GM12878 (cell line): ENCODE measurements at regions not wholly inside any gene's neighbourhood (a gene's known extent, or its start where the extent isn't known, plus 50 kb on each side); places are given as distances from the start of the nearest gene placed in this dataset.
A peak's percentile ranks its signal among the peaks of the same experiment; 100 is the strongest.

Source experiments
- ATAC-seq: fragments of 200-7000 bp; cut with Tn5 transposase; 3 replicates; pipeline ENCODE4 v1.9.1; 2020; ENCODE audit warnings: mild to moderate bottlenecking, moderate library complexity
- BruUV-seq: library from RNA; stranded (reverse); fragments of 400-500 nt; replicated peaks from 2 replicates; lab custom pipeline; 2021; lab: Mats Ljungman, UMichigan
- CTCF ChIA-PET: fragments of 300-600 bp; sonication (Branson Sonifier 250); formaldehyde crosslinking; extraction: SDS; loops from one replicate; lab custom pipeline; 2021; ENCODE audit warnings: inconsistent platforms; lab: Yijun Ruan, JAX
- POLR2A ChIA-PET: fragments of 350-600 bp; formaldehyde crosslinking; extraction: SDS; loops from one replicate; lab custom pipeline; 2021; ENCODE audit warnings: inconsistent platforms; lab: Charles Lee
- RAD21 ChIA-PET: fragments of 300-600 bp; sonication (Branson Sonifier 250); formaldehyde crosslinking; loops from one replicate; lab custom pipeline; 2023; ENCODE audit warnings: antibody characterized with exemption; ENCODE audit not compliant: unreplicated experiment; lab: Charles Lee
- SMC1A ChIA-PET: fragments of 300-600 bp; sonication (Branson Sonifier 250); formaldehyde crosslinking; loops from one replicate; lab custom pipeline; 2023; ENCODE audit not compliant: unreplicated experiment, uncharacterized antibody; lab: Charles Lee
- DNase-seq: peaks from one replicate; pipeline ENCODE4 v3.0.0-alpha.2; 2011; ENCODE audit warnings: low read depth, low spot score
- FAIRE-seq: peaks from 3 replicates; lab custom pipeline; 2011; peaks lifted over from hg19 to GRCh38; lab: Jason Lieb, UNC
- H2AFZ ChIP-seq: 2 replicates; pipeline ENCODE4 v1.6.0; 2011; ENCODE audit warnings: low read depth, low read length, control low read depth; ENCODE audit not compliant: control insufficient read depth
- H3K27ac ChIP-seq: 2 replicates; pipeline ENCODE4 v1.5.1; 2011; ENCODE audit warnings: control low read depth; ENCODE audit not compliant: control insufficient read depth, insufficient read depth
- H3K27me3 ChIP-seq, 2 experiments: replicated peaks in 1 of 2; 2 replicates each; pipeline versions ENCODE4 v1.6.0 to v1.6.1; 2011; ENCODE audit warnings: low read length in 1 of 2; ENCODE audit not compliant: control insufficient read depth in 2 of 2, insufficient read depth in 2 of 2
- H3K36me3 ChIP-seq, 2 experiments: 2 replicates each; pipeline ENCODE4 v1.5.1; 2011; ENCODE audit warnings: low read length in 1 of 2; ENCODE audit not compliant: control insufficient read depth in 2 of 2, insufficient read depth in 2 of 2
- H3K4me1 ChIP-seq: 2 replicates; pipeline ENCODE4 v1.6.1; 2011; ENCODE audit warnings: mild to moderate bottlenecking, low read length, moderate library complexity, mixed read lengths; ENCODE audit not compliant: control insufficient read depth, insufficient read depth
- H3K4me2 ChIP-seq: 2 replicates; pipeline ENCODE4 v1.6.0; 2011; ENCODE audit warnings: control low read depth; ENCODE audit not compliant: control insufficient read depth, insufficient read depth
- H3K4me3 ChIP-seq: fragments of 200-600 bp; sonication (generic); 2 replicates; pipeline ENCODE4 v1.5.1; 2016
- H3K79me2 ChIP-seq: 2 replicates; pipeline ENCODE4 v1.6.0; 2011; ENCODE audit warnings: low read length; ENCODE audit not compliant: control insufficient read depth, insufficient read depth
- H3K9ac ChIP-seq: 2 replicates; pipeline ENCODE4 v1.8.0; 2011; ENCODE audit warnings: low read length, control low read depth, mixed read lengths; ENCODE audit not compliant: control insufficient read depth, insufficient read depth
- H3K9me3 ChIP-seq: replicated peaks from 3 replicates; pipeline ENCODE4 v1.5.1; 2011; ENCODE audit warnings: mild to moderate bottlenecking, low read length; ENCODE audit not compliant: control insufficient read depth, insufficient read depth
- H4K20me1 ChIP-seq: 2 replicates; pipeline ENCODE4 v1.6.0; 2011; ENCODE audit not compliant: control insufficient read depth, insufficient read depth
- EED ChIP-seq: sonication (generic); IDR thresholded peaks from 2 replicates; pipeline ENCODE4 v1.6.1; 2016; ENCODE audit warnings: antibody characterized with exemption, low read depth
- EGR1 ChIP-seq, 2 experiments: IDR thresholded peaks; 1 replicate in 1 of 2; 2 replicates in 1 of 2; pipeline ENCODE4 v1.6.1; 2011 to 2012; ENCODE audit warnings: low read depth in 2 of 2, low read length in 2 of 2, borderline replicate concordance in 1 of 2, mild to moderate bottlenecking in 1 of 2, moderate library complexity in 1 of 2
- IKZF1 ChIP-seq: fragments of 450-650 bp; conservative IDR thresholded peaks from 2 replicates; pipeline ENCODE4 v1.6.1; 2017; ENCODE audit warnings: antibody characterized with exemption, mild to moderate bottlenecking
- IKZF2 ChIP-seq, 2 experiments: fragments of 450-650 bp; IDR thresholded peaks; 2 replicates each; pipeline ENCODE4 v1.6.1; 2017; ENCODE audit warnings: mild to moderate bottlenecking in 2 of 2, moderate library complexity in 2 of 2
- NFIC ChIP-seq: IDR thresholded peaks from 2 replicates; pipeline ENCODE4 v1.6.1; 2012; ENCODE audit warnings: low read depth, mild to moderate bottlenecking, inconsistent platforms, low read length, moderate library complexity
- RB1 ChIP-seq: fragments of 450-650 bp; formaldehyde crosslinking; IDR thresholded peaks from 2 replicates; pipeline ENCODE4 v1.6.1; 2017; ENCODE audit warnings: mild to moderate bottlenecking, borderline replicate concordance
- RELA ChIP-seq: fragments of 450-650 bp; IDR thresholded peaks from 2 replicates; pipeline ENCODE4 v1.8.0; 2014; ENCODE audit warnings: borderline replicate concordance; ENCODE audit not compliant: partially characterized antibody
- RELB ChIP-seq: fragments of 450-650 bp; IDR thresholded peaks from 2 replicates; pipeline ENCODE4 v1.6.1; 2017; ENCODE audit warnings: low read depth, mild to moderate bottlenecking, moderate library complexity
- SPI1 ChIP-seq: IDR thresholded peaks from 2 replicates; pipeline ENCODE4 v1.6.1; 2011; ENCODE audit warnings: low read depth, mild to moderate bottlenecking, low read length, moderate library complexity, borderline replicate concordance; ENCODE audit not compliant: insufficient read depth
- WGBS: methylation state at CpG from one replicate; pipeline ENCODE4 v1.1.6; 2016; ENCODE audit warnings: low lambda C conversion rate; ENCODE audit not compliant: insufficient replicate concordance, insufficient coverage; ENCODE audit errors: missing lambda C conversion rate; 5-methylcytosine and 5-hydroxymethylcytosine counted together
- in situ Hi-C: fragments of 300-500 bp; cut with MboI; formaldehyde crosslinking; loops from 9 replicates; pipeline ENCODE4 v1.14.3; 2018; ENCODE audit warnings: mixed read lengths
- intact Hi-C: fragments of 100-400 bp; cut with micrococcal nuclease; formaldehyde crosslinking; loops from one replicate; pipeline ENCODE4 v1.14.2; 2022; ENCODE audit not compliant: unreplicated experiment

- SMC1A ChIA-PET: interaction anchor here (0.6 to 1.6 kb wide), 4 partner anchors 66 to 298 kb away, joined by 3 read pairs; no protein-coding TSS in a partner anchor
- no peak for DNase-seq
- Histone ChIP-seq H3K4me2 (no peak overlapping the region), H3K9ac (no peak overlapping the region), H3K4me3 (no peak overlapping the region), H3K36me3 (no peaks in the 10 kb centered on the region), H3K9me3 (no peaks in the 10 kb centered on the region), H3K27me3 (no peaks in the 10 kb centered on the region), H3K4me1 (no peaks in the 10 kb centered on the region), H2AFZ (no peak overlapping the region), H3K79me2 (no peaks in the 10 kb centered on the region), H3K27ac (no peak overlapping the region), H4K20me1 (no peaks in the 10 kb centered on the region)
- TF ChIP-seq RELA (peak; percentile 21), RELB (peak; percentile 50), IKZF1 (peak; percentile 60), EED (peak; percentile 44; the same call in 1 of the 2 replicates), IKZF2 (IDR thresholded peaks at IDR 0.05) (peak in 1 of 2 experiments; percentile 36; a peak in 2 of 4 replicates), EGR1 (IDR thresholded peaks at IDR 0.05; ENCODE audit: borderline replicate concordance in 1 of 2, low read depth in 2 of 2, low read length in 2 of 2) (no peak), SPI1 (peak; percentile 8; the same call in 1 of the 2 replicates), RB1 (no peak), NFIC (peak; percentile 23; the same call in 1 of the 2 replicates)
- intact Hi-C loops: no loop called here
- no TSS peak for BruUV-seq
- 70% methylated on average over 8 of the region's 8 CpGs for WGBS
- CTCF ChIA-PET: interaction anchor here (0.5 to 0.9 kb wide), 2 partner anchors 10 to 1367 kb away, joined by 3 to 4 read pairs; no protein-coding TSS in a partner anchor
- POLR2A ChIA-PET: interaction anchor here (1.0 to 1.8 kb wide), 2 partner anchors 11 to 157 kb away, joined by 4 to 7 read pairs; partner anchors contain the start of genes RPL27A and TRIM66
- ATAC-seq: peak; percentile 69
- RAD21 ChIA-PET: interaction anchor here (0.8 to 1.2 kb wide), 2 partner anchors 14 to 119 kb away, joined by 3 to 7 read pairs; no protein-coding TSS in a partner anchor
- in situ Hi-C loops: no loop called here
- FAIRE-seq: no peak
Observed at GRCh38 chr11:8839957-8840945, 70.7 kb upstream of the AKIP1 start.
